Endometrium (tissue), 2 donors: ENCODE measurements at regions not wholly inside any gene's neighbourhood (a gene's known extent, or its start where the extent isn't known, plus 50 kb on each side); places are given as distances from the start of the nearest gene placed in this dataset.

Experiments
- FAIRE-seq: peaks from 2 replicates; lab custom pipeline; 2012; peaks lifted over from hg19 to GRCh38; lab: Jason Lieb, UNC
- donor health status: control.
- donor health status: control.

DNA sequence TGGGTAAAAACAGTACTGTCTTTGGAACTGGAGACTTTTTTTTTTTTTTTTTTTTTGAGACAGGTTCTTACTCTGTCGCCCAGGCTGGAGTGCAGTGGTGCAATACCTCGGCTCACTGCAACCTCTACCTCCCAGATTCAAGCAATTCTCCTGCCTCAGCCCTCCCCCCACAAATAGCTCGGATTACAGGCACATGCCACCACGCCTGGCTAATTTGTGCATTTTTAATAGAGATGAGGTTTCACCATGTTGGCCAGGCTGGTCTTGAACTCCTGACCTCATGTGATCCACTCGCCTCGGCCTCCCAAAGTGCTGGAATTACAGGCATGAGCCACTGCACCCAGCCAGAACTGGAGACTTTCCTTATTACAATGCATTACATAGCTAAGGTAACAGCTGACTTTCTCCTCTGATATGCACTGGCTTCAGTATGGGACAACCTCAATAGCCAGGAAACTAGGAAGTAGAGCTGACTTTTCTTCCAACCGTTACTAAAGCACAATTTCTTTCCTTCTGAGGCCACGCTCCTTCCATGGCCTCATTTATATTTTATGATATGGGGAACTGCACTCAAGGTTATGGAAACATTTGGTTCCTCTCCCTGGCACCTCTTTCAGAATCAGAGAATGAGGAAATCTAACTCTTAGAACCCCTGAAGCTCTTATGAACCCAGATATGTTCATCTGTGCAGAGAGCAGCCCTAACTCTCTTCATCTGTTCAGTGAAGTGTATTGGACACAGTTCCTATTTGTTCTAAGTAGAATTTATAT, 53.5 kb upstream of the FAM9B start:
- no peak for FAIRE-seq

DNA sequence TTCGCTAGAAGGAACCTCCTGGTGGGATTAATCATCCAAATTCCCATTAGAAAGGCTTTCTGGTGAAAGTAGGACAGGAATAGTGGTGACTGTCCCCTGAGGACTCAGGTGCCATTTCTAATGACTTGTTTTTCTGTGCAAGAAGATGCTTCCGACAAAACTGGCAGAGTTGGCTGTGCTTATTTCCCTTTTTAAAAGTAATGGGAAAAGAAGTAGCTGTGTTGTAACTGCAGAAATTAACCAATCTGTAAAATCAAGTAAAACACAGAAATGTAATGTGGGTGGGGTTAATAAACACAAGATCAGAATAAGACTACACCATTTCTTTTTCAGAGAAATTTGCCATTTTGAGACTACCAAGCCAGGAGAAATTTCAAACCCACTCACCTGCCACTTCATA, 55.0 kb upstream of the FAM9B start:
- no peak for FAIRE-seq

- FAIRE-seq: no peak
These were observed 56.8 kb upstream of the FAM9B start for GRCh38 chrX:9090766-9091165.

DNA sequence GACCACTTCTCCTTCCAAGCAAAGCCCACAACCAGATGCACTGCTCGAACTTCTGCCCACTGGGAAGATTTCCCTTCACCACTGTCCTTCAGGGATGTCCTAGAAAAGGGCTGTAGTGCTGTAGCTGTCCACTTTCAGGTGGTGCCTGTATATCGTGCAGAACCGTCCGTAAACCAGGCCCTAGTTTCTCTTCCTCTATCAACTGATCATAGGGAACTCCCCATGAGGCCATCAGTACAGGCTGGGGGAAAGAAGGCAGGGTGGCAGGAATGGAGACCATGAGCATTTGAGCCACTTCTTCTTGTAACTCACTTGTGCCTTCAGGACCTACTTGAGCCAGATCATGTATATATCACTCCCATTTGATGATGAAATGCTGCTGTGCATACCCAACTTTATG, 57.3 kb upstream of the FAM9B start:
- no peak for FAIRE-seq

- FAIRE-seq: no peak
These were observed 69.0 kb upstream of the FAM9B start for GRCh38 chrX:9102956-9103355.

DNA sequence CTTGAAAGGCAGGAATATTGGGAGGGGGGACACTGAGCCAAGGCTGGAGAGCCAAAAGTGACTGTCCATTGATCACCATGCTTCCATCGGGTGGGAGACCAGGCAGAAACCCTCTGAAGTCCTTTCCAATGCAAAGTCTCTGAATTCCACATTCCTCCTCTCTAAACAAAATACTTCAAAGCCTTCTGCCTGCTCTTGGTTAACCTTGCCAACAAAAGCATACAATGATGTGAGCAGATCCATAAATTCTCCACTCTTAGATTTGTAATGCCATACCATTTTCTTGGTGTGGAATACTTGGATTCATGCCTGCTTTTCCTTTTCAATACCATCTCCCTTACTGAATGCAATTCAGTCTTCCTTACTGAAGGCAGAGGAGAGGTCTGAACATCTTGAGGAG, 74.1 kb upstream of the FAM9B start:
- FAIRE-seq: no peak

- no peak for FAIRE-seq
These were observed 76.9 kb upstream of the FAM9B start for GRCh38 chrX:9110808-9111207.

DNA sequence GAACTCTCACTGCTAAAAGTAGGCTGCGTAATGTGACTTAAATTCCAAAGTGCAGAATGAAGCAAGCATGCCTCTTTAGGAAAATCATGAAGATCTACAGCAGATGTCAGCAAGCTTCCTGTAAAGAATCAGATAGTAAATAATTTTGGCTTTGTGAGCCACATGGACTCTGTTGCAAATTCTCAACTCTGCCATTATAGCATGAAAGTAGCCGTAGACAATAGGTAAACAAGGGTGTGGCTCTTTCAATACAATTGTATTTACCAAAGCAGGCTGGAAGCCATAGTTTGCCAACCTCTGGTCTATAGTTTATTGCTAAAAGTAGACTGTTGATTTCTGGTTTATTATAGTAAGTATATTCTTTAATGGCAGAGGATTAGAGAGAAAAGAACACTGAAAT, 80.3 kb upstream of the FAM9B start:
- no peak for FAIRE-seq

- FAIRE-seq: no peak
These were observed 83.9 kb upstream of the FAM9B start for GRCh38 chrX:9117851-9118250.

GRCh38 chrX:9122519-9123245, 88.8 kb upstream of the FAM9B start:
- FAIRE-seq: no peak

- no peak for FAIRE-seq
These were observed 94.1 kb upstream of the FAM9B start for GRCh38 chrX:9127986-9128385.

DNA sequence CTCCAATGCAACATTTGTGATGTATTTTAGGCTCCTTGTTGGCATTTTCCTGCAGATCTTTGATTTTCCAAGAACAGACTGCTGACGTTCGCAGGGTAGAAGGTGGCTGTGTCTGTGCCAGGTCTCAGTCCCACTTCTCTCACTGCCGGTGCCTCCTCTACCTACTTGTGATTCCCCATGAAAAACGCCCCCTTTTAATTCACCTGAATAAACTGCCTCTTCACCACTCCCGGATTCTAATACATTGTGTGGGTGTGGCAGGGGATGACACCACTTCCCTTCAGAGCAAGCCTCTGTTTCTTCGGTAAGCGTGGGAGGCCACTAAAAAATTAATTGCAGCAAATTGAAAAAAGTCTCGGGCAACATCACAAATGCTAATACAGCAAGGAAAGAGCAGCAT, 96.1 kb upstream of the FAM9B start:
- FAIRE-seq: no peak

- no peak for FAIRE-seq
These were observed 97.1 kb upstream of the FAM9B start for GRCh38 chrX:9131066-9131465.

DNA sequence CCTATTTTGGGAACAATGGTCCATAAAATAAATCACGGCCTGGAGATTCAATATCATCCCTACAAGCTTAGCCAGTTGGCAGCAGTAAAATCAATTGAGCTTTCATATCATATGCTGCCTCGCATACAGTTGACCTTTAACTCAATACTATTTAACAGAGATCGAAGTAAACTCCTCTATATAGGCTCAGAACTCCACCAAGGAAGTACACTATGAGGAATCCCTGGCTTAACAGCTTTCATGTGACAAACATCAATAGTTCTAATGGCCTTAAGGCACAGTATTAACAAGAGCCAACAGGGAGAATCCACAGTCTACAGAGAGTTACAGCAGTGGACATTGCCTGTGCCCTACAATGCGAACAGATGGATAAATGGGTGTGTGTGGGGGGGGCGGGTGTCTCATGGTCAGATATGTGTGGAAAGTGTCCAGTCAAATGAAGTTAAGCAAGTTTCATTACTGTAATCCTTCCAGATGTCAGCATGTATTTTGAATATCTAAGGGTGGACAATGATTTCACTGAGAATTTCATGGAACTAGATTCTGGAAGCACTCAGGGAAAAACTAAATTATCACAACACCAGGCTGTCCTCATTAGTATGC, 98.2 kb upstream of the FAM9B start:
- no peak for FAIRE-seq

GRCh38 chrX:9133426-9133825, 99.5 kb upstream of the FAM9B start:
- FAIRE-seq: no peak

DNA sequence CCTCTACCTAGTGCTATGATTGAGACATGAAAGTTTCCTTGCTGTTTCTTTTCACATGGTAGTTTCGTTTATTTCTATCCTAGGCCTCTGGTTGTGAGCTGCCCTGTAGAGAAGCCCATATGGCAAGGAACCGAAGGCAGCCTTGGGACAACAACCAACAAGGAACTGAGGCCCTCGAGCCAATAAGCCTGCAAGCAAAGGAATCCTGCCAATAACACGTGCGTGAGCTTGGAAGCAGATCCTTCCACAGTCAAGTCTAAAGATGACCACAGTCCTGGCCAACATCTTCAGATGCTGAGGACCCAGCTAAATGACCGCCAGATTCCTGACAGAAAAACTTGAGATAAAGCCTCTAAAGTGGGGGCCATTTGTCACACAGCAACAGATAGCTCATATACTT, 100.4 kb upstream of the FAM9B start:
- no peak for FAIRE-seq

GRCh38 chrX:9135901-9136510, 102.1 kb upstream of the FAM9B start:
- no peak for FAIRE-seq

- no peak for FAIRE-seq
These were observed 103.2 kb upstream of the FAM9B start for GRCh38 chrX:9137152-9137551.

GRCh38 chrX:9141496-9141895, 107.6 kb upstream of the FAM9B start:
- no peak for FAIRE-seq

- FAIRE-seq: no peak
These were observed 110.8 kb upstream of the FAM9B start for GRCh38 chrX:9144701-9145241.

DNA sequence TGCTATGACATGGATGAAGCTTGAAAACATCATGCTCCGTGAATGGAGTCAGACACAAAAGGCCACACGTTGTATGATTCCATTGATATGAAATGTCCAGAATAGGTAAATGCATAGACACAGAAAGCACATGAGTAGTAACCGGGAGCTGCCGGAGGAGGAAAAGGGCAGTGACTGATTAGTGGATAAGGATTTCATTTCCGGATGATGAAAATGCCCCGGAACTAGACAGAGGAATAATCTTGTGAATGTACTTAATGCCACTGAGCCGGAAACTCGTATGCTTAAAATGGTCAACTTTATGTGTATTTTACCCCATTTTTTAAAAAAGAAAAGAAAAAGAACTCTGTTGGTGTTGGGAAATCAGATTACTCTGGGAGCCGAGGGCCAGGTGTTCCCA, 112.7 kb upstream of the FAM9B start:
- no peak for FAIRE-seq

DNA sequence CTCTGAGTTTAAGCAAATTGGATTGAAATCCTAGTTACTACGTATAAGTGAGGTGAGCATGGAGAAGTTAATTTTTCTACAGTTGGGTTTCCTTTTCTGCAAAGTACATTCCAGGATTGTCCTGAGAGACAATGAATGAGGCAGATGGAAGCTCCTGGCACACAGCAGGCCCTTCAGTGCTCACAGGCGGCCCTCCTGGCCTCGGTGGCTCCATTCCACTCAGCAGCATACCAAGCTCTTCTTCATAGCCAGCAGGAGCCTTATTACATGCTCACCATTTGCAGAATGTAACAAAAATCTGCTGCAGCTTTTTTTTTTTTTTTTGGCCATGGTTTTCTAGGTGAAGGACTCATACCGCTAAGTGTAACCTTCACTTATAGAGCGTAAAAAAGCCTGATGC, 113.2 kb upstream of the FAM9B start:
- no peak for FAIRE-seq

DNA sequence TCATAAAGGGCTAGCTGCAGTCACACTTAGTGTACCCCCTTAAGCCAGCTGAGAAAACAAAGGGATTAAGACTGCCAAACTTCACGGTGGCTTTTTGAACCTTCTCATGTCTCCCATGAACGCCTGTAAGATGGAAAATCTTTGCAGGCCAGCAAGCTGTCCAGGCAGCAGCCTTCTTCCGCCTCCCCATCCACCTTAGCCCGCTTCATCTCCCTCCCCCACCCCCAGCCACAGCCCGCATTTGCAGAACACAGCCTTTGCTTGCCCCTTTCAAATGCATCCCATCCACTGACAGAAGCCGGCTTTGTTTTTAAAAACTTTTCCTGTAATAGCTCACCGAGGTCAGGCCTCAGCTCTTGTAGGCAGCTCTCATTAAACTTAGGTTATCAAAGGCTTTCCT, 113.8 kb upstream of the FAM9B start:
- no peak for FAIRE-seq
